HG02981 (cell line): ENCODE measurements at regions not wholly inside any gene's neighbourhood (a gene's known extent, or its start where the extent isn't known, plus 50 kb on each side); places are given as distances from the start of the nearest gene placed in this dataset.

ENCODE experiments used
- ATAC-seq: cut with Tn5 transposase; IDR thresholded peaks from one replicate; pipeline ENCODE4 v1.9.1; 2021; ENCODE audit warnings: mild to moderate bottlenecking, moderate library complexity; ENCODE audit not compliant: unreplicated experiment

DNA sequence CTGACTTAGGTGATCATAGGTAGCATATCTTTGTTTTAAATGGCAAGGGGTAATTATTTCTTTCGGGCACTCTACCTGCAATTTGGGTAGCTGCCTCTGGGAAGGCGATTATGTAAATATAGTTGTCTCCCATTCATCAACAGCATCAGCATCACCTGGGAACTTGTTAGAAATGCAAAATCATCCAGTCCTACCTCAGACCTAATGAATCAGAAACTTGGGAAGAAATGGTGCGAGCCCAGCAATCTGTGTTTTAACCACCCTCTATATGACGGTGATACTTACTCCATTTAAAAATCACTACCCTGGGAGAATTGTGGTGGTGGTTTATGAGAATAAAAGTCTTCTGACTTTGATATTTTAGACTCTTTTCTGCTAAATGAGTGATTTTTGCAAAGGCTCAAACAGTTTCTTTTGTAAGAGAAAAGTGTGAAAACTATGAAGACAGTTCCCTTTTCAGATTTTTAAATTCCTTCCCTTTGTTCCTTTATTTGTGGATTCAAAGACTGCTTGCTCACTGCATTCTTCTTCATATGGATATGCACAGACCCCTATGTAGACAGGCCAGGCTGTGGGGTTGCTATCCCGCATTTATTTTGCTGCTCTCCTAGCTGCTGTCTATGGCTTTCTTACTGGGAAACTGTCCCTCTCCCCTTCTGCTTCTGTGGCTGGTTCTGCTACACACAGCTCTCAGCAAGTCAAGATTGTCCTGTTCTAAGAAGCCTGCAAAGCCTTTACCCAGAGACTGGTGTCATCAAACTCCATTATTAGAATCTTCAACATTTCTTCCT lies 365.3 kb downstream of the RNF144B start:
- ATAC-seq, result no peak

DNA sequence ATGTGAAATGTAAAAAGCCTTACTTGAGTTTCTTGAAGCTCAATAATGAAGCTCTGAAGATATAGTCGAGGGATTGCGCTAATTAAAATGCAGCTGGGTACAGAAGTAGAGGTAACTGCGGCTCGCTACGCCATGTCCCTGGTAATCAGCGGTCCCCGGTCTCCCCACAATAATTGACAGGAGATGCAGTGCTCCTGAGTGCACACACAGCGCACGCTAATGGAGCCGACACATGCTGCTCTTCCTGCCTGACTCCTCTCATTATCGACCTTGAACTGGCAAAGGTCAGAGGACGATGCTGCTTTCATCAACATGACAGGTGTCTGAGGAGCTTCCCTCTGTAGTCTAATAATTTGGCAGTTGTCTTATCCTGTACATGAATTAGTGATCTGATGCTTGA lies 365.9 kb downstream of the RNF144B start:
- no peak for ATAC-seq

DNA sequence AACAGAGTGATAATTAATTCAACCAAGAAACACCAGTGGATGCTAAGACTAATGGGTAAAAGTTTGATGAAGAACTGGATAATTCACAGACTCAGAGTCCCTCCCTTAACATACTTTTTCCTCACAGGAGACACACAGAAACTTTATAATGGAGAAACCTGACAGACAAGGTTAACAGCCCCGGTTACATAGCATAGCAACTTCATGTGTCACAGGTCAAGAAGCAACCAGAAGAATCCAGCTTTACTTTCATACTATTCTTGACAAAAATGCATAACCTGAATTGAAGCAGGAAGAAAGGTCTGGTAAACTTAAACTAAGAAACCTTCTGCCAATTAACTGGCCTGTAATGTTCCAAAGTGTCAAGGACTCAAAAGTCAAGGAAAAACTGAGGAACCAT lies 375.9 kb downstream of the RNF144B start:
- ATAC-seq, result no peak

DNA sequence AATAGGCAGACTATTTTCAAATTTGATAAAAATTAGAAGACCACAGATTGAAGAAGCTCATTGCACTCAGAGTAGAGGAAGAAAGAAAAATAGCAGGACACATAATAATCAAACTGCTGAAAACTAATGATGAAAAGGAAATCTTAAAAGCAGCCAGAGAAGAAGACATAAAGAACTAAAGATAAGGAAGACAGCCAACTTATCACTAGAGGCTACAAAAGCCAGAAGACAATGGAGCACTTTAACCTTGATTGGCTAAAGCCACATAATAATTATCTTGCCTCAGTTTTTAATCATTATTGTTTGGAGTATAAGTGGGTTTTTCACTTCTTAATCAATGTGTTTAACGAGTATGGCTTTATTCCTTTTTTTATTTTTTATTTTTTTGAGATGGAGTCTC lies 397.6 kb downstream of the RNF144B start:
- ATAC-seq, result no peak

DNA sequence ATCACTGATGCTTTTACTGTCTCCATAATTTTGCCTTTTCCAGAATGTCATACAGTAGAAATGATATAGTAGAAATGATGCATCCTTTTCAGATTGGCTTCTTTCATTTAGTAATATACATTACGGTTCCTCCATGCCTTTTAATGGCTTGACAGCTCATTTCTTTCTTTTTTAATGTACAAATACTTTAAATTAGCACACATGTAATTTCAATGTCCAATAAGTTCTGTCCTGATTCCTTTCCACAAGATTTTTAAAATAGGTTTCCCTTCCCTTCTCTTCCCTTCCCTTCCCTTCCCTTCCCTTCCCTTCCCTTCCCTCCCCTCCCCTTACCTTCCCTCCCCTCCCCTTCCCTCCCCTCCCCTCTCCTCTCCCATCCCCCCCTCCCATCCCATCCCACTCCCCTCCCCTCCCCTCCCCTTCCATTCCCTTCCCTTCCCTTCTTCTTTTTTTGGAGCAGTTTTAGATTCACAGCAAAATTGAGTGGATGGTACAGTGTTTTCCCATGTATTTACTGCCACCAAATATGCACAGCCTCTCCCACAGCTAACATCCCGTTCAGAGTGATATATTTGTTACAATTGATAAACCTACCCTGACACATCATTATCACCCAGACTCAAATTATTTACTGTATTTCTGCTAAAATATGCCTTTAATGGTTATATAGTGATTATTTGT lies 398.8 kb downstream of the RNF144B start:
- ATAC-seq, result no peak

DNA sequence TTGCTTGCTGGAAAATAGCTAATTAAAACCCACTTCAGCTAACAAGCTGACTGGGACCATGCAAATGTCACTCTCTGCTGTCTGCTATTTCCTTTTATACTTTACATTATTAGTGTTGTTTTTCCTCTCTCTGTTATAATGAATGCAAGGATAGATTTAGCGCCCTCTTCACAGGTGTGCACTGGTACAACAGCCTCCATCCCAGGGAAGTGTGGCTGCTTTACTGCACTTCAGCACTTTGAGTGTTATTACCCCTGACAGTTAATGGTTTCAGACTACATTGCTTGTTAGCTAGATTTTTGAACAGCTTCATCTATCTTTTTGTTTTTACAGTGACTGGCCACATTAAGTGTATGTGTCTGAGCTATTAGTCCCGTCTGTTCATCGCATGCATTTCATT lies 405.7 kb downstream of the RNF144B start:
- no peak for ATAC-seq

DNA sequence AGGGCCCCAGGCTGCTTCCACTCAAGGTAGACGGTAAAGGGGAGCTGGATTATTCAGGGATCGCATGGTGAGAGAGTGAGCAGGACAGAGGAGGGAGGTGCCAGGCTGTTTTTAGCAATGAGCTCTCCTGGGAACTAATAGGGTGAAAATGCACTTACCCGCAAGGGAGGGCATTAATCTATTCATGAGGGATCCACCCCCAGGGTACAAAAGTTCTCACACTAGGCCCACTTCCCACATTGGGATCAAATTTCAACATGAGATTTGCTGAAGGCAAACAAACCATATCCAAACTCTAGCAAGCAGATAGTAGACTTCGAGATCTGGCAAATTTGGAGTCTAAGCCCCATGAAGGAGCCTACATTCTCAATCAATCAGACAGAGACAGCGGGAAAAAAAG lies 408.6 kb downstream of the RNF144B start:
- ATAC-seq, result no peak

DNA sequence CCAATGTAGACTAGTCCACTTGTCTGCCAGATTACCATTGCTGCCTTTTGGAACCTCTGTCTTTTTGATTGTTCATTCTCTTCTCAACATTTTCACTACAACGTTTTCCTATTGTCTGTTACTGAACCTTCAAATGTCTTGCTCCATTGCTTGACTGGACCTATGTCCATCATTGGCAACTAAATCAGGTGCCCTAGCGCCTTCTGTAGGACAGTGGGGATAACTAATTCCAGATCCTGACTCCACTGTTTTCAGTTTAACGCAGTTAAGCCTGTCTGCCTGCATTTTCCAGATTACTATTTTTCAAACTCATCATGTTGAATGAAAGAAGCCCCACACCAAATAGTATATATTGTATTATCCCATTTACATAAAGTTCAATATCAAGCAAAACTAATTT lies 433.6 kb downstream of the RNF144B start:
- no peak for ATAC-seq

DNA sequence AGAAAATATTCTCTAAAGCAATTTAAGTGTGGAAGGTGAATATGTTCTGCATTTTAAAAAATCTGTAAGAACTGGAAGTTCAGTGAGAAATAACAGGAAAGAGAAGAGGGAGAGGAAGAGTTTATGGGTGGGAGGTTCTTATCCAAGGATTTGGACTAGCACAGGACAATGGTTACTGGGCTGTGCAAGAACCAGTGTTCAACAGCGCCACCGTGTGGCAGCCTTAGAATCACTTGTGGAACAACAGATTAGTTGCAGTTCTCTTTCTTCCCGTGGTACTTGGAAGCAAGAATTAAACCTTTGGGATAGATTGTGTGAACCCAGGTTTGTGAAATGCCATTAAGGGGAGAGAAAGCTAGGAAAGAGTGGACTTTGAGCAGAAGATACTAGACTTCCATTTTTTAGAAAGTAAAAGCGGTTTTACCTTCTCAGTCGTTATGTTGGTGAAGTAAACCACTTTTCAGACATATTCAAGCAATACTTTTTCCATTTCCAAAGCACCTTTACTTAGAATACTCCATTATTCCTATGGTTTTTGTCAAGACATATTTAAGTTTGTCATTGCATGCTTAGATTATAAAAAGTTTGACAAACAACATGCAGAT lies 436.7 kb downstream of the RNF144B start:
- ATAC-seq, result no peak

DNA sequence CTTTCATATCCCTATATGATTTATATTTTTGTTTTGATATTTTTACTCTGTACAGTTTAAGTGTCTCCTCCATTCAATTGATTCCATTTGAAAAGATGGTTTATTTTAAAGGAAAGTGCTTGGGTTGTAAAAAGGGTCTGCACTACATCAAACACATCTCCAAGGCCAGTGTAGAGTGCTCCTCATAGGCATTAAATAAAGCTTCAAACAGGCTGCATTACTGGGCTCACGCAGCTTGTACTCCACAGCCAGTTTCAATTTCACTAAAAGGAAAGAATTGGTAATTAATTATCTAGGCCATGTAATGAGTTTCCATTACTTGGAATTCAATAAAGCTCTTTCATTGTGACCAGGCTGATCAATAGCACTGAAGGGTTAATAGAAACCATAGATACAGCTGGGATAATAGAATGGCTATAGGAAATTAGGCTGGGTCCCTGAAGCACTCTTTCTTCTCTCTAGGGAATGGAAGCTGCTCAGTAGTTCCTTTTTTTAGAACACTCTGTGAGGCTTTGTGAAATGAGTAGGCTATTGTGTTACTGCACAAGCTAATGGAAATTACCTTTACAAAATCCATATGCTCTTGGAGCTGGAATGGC lies 442.2 kb downstream of the RNF144B start:
- ATAC-seq, result no peak

DNA sequence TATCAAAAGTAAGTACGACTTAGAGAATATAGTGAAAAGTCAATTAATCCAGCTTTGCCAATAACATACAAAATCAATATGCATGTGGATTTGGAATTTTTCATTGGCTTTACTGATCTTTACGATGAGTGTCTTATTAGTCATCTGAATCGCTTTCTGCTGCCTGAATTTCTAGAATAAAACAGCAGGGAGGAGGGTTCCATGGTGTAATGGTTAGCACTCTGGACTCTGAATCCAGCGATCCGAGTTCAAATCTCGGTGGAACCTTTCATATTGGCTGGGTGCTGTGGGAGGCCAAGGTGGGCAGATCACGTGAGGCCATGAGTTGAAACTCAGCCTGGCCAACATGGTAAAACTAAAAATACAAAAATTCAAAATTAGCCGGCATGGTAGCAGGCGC lies 448.8 kb downstream of the RNF144B start:
- no peak for ATAC-seq

DNA sequence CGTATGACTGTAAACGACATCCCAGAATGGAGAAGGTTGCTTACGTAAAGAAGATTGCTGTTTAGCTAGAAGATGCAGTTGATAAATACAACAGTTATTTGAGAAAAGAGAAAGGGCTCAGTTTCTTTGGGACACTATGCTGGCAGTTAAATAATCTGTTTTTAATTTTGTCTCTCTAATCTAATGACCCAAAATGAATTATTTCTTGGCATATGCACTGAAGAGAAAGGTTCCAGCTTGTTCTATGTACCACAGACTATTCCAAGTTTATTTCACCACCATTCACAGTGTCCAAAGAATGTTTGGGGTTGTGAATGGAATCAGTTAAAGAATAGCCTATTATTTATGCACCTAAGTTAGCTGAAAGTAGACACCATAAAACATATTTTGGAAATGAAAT lies 449.9 kb downstream of the RNF144B start:
- ATAC-seq, result no peak

DNA sequence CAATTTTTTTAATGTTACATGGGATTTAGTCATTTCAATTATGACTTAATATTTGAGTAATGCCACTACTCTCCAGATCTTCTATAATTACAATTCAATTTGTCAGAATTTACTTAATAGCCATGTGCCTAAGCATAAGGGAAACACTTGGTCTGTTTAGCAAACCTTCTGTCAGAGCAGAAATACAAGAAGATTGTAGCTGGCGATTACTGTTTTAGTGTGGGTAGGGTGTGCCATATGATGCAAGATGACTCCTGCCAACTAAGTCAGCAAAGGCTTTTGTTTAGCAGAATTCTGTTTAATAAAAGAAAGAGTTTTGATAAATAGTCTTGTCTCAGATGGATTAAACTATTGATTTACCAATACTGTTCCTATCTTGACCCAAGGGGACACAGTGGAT lies 455.4 kb downstream of the RNF144B start:
- ATAC-seq, result no peak

DNA sequence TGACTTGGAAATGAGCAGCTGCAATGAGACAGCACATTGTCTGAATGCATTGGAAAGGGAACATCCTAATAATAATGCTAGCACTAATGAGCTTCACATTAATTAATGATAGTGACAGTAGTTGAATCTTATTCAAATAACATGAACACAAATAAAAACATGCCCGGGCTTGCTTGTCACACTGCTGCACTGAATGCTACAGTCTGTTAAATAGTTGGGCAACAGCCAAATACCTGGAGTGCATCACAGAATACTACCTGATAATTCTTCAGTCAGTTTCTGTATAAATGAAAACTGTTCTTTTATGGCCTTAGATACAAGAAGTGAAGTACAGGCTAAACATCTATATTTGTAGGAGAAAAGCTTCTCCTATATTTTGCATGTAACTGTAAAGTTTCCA lies 458.7 kb downstream of the RNF144B start:
- no peak for ATAC-seq

DNA sequence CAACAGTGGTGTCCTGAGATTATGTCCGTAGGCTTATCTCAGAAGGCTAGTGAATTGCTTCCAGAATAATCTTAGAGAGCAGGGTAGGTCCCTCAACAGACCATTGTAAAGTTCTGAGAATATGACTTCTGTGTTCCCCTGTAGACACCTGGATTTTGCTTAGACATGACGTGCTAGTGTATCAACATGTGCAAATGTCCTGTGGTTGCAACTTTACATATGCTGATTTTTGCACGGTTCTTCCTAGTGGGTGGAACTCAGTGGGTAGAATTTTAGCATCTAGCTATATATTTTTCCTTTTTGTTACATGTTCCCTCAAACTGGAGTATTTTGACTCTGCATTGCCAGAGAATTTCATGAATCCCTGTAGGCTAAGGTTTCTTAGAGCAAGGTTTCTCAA lies 459.2 kb downstream of the RNF144B start:
- ATAC-seq, result no peak

DNA sequence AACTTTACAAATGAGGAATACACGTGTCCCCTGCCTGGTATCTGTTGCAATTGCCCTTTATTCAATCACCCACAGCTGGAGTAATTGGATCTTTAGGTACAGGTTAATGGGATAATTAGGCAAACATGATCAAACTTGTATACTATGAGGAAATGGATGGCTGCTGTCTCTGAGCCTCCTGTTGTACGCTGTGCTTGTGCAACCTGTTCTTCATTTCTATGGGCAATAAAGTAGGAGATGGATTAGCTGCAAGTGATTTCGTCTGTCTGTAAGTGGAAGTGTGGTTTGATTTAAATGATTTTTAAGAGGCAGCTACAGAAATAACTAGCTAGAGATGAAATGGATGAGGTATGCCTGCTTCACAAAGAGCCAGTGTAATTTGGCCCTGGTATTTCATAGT lies 474.1 kb downstream of the RNF144B start:
- ATAC-seq, result no peak

DNA sequence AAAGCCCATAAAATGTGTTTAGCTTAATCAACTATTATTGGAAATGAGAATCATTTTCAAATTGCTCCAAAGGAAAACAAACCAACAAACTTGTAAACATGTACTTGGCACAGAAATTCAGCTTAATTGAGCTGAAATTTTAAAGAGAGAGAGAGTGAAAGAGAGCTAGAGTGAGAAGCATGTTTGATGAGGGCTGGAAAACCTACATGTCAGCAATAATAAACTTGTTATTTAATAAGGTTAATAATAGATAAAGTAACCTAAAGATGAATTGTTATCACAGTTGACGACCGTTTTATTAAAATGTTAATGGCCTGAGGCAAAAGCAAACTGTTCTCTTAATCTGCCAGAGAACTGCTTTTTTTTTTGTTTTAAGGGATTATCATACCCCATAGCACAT lies 496.1 kb downstream of the RNF144B start:
- ATAC-seq, result no peak

DNA sequence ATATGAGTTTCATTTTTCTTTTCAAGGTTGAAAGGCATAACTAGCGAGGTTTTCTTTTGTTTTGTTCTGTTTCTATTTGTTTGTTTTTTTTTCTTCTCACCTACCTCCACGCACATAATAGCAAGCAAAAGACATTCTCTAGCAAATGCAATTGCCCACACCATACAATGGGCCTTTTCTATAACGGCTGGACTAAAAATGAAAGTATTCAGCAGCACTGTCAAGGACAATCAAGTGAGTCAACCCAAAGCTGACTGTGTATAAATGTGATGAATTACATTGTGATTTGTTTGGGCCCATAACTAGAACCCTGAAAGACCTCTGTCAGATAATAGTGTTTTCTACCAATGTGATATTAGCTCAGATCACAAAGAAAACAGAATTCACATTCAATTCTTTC lies 496.7 kb downstream of the RNF144B start:
- no peak for ATAC-seq

DNA sequence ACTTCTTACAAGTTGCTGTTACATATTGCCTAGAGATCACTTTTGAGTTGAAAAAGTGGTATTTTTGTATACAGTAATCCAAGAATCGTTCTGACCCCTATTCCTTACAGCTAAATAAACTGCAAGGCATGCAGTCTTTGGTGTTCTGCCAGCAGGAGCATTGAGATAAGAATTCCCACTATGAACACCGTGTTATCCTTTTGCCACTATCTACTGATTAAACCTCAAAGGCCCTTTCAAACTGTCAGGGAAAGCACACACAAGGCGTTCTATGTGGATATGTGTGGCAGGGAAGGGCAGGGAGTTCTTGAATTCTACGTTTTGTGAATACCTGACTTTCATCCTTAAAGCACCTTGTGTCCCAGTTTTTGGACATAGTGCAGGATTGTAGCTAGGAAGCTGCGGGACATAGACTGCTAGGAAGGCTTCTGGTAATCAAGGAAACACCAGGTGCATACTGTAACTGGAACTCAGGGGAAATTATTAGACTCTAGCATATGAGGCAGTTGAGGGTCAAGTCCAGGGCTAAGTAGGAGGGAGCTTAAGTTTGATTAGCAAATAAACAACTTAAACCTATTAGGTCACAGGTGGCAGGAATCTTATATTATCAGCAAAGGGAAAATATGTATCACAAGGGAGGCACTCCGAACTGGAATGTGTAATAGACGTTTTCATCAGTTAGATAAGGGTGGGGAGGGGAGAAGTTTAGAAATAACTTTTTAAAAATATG lies 506.6 kb downstream of the RNF144B start:
- ATAC-seq, result no peak

DNA sequence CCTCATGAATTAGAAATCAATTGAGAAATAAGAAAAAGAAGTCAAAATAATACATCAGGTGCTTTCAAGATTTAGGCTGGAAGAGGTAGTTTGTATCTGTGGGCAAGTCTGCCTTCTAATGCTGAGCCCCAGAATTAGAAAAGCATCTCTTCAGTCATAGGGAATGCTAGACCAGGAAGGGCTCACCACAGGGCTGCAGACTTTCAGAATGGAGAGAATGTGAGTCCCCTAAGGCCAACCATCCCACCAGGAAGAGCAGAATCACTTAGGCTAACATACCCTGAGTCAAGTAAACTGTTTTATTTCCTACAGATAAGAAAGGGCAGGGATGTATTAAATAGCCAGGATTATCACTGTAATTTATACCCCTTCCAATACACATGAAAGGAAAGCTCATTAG lies 510.2 kb downstream of the RNF144B start:
- no peak for ATAC-seq

DNA sequence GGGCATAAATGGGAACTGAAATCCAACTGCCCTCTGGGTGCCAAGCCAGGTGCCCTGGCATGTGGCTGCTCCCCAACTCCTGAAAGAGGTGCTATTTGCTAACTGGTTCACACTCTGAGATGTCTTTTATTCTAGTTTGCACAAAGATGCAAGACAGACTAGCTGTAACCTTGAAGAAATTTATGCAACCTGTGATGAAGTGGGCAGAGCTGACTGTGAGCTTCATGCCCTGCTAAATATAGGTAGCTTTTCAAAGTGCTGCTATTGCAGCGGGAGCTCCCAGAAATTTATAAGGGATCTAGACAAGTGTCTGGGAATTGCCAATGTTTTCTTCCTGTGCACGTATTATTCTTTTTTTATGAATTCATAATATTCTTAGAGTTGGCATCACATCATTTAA lies 517.5 kb downstream of the RNF144B start:
- ATAC-seq, result no peak
